ENCODE measurements at regions not wholly inside any gene's neighbourhood (a gene's known extent, or its start where the extent isn't known, plus 50 kb on each side); places are given as distances from the start of the nearest gene placed in this dataset.

GRCh38 chr18:41737218-41737617 lies 217.8 kb upstream of the PIK3C3 start:
- no peak for TF ChIP-seq CTCF (IDR thresholded peaks at IDR 0.05; ENCODE audit: insufficient read depth, low read length, poor library complexity, severe bottlenecking)
- no peak for TF ChIP-seq EZH2phosphoT487 (conservative IDR thresholded peaks at IDR 0.05; ENCODE audit: low read length)

Measured in SU-DHL-6 (cell line).